Panc1 (cell line): ENCODE measurements at regions not wholly inside any gene's neighbourhood (a gene's known extent, or its start where the extent isn't known, plus 50 kb on each side); places are given as distances from the start of the nearest gene placed in this dataset.

ENCODE experiments used
- ATAC-seq: fragments of 200-7000 bp; cut with Tn5 transposase; 2 replicates; pipeline ENCODE4 v1.9.1; 2020; ENCODE audit warnings: mild to moderate bottlenecking, moderate library complexity
- BruUV-seq: library from RNA; stranded (reverse); fragments of 400-500 nt; replicated peaks from 2 replicates; lab custom pipeline; 2021; lab: Mats Ljungman, UMichigan
- CTCF ChIA-PET: fragments of 300-600 bp; sonication (Branson Sonifier 250); formaldehyde crosslinking; loops from one replicate; lab custom pipeline; 2022; ENCODE audit warnings: antibody characterized with exemption; lab: Charles Lee
- POLR2A ChIA-PET: fragments of 300-600 bp; sonication (Branson Sonifier 250); formaldehyde crosslinking; loops from one replicate; lab custom pipeline; 2022; ENCODE audit warnings: antibody characterized with exemption; lab: Charles Lee
- DNase-seq: peaks from one replicate; pipeline ENCODE4 v3.0.0-alpha.2; 2010; ENCODE audit warnings: low read depth, low spot score
- H3K27ac ChIP-seq: 2 replicates; pipeline ENCODE4 v1.5.1; 2011; ENCODE audit warnings: mild to moderate bottlenecking, low read length, inconsistent platforms
- H3K27me3 ChIP-seq: fragments of 200-500 bp; sonication (Bioruptor generic); 2 replicates; pipeline ENCODE4 v1.6.0; 2014; ENCODE audit warnings: low read length, inconsistent platforms; ENCODE audit not compliant: control insufficient read depth, insufficient read depth
- H3K36me3 ChIP-seq: fragments of 200-500 bp; sonication (Bioruptor generic); 2 replicates; pipeline ENCODE4 v1.5.1; 2014; ENCODE audit warnings: inconsistent platforms, mild to moderate bottlenecking, low read length, moderate library complexity; ENCODE audit not compliant: control insufficient read depth, insufficient read depth
- H3K4me1 ChIP-seq: 2 replicates; pipeline ENCODE4 v1.5.1; 2011; ENCODE audit warnings: inconsistent platforms, mild to moderate bottlenecking, low read length, moderate library complexity; ENCODE audit not compliant: control insufficient read depth, insufficient read depth
- H3K4me3 ChIP-seq, 2 experiments: 2 replicates each; pipeline ENCODE4 v1.5.1; 2011 to 2012; ENCODE audit warnings: low read depth in 2 of 2, low read length in 2 of 2, mild to moderate bottlenecking in 2 of 2, inconsistent platforms in 1 of 2, moderate library complexity in 1 of 2
- H3K9me3 ChIP-seq: fragments of 200-500 bp; sonication (Bioruptor generic); 2 replicates; pipeline ENCODE4 v1.5.1; 2014; ENCODE audit warnings: low read depth, mild to moderate bottlenecking, inconsistent platforms, low read length, moderate library complexity; ENCODE audit not compliant: control insufficient read depth, insufficient read depth
- POLR2AphosphoS5 ChIP-seq: IDR thresholded peaks from 2 replicates; pipeline ENCODE4 v1.6.1; 2012; ENCODE audit warnings: mild to moderate bottlenecking, low read depth, low read length, moderate library complexity
- SIN3A ChIP-seq: IDR thresholded peaks from 2 replicates; pipeline ENCODE4 v1.6.1; 2012; ENCODE audit warnings: low read depth, mild to moderate bottlenecking, low read length, moderate library complexity, borderline replicate concordance; ENCODE audit not compliant: insufficient read depth
- TCF7L2 ChIP-seq: IDR thresholded peaks from 2 replicates; pipeline ENCODE4 v1.6.1; 2011; ENCODE audit warnings: mild to moderate bottlenecking, low read depth, low read length, inconsistent platforms
- in situ Hi-C: cut with HindIII; loops from 2 replicates; pipeline ENCODE4 v1.10.0; 2016; ENCODE audit warnings: low sequenced_read_pairs, low pct_unique_long_range_greater_than_20kb
- intact Hi-C: fragments of 100-400 bp; cut with micrococcal nuclease; formaldehyde crosslinking; loops from one replicate; pipeline ENCODE4 v1.10.0; 2022; ENCODE audit not compliant: unreplicated experiment
- TF ChIP-seq, protein P1 (sequence below): fragments of 450-650 bp; IDR thresholded peaks from 2 replicates; pipeline ENCODE4 v1.5.1; 2017; ENCODE audit warnings: mild to moderate bottlenecking
- TF ChIP-seq, protein P2 (sequence below), 2 experiments: IDR thresholded peaks; 2 replicates each; pipeline ENCODE4 v1.6.1; 2011 to 2012; ENCODE audit warnings: low read depth in 2 of 2, control low read depth in 1 of 2, low read length in 1 of 2, mild to moderate bottlenecking in 1 of 2, moderate library complexity in 1 of 2; ENCODE audit not compliant: insufficient read depth in 1 of 2

DNA sequence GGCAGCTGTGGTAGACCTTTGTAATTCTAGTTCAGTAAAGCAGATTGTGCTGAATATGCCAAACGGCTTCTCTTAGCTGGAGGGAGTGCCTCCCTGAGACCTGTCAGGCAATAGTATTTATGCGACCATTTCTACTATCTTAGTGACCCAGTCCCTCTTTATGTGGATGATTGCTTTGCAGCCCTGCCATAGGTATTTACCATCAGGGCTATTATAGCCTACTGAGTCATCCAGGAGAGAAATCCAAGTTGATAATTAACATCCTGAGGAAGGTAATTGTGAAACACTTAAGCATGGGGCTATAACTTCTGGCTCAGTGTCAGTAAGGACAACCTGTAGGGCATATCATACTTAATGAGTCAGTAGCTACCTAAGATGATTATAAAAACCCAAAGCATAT, 103.9 kb upstream of the MAOA start:
- intact Hi-C loops (loop anchor here (10.0 kb wide), 1 partner anchor 197 kb away; no protein-coding TSS in a partner anchor), in situ Hi-C loops (no loop called here)
- H3K27me3 ChIP-seq: no peaks in the 10 kb centered on the region
- no peaks in the 10 kb centered on the region for H3K4me1 ChIP-seq
- H3K27ac ChIP-seq: no peak overlapping the region
- no peak for DNase-seq
- CTCF ChIA-PET: no interaction called here
- ATAC-seq: no peak
- no peaks in the 10 kb centered on the region for H3K9me3 ChIP-seq
- BruUV-seq: no TSS peak
- no peak overlapping the region for H3K4me3 ChIP-seq
- H3K36me3 ChIP-seq: no peaks in the 10 kb centered on the region
- POLR2A ChIA-PET: no interaction called here
- TF ChIP-seq TCF7L2: no peak
- no peak for TF ChIP-seq POLR2AphosphoS5
- TF ChIP-seq, protein P1, sequence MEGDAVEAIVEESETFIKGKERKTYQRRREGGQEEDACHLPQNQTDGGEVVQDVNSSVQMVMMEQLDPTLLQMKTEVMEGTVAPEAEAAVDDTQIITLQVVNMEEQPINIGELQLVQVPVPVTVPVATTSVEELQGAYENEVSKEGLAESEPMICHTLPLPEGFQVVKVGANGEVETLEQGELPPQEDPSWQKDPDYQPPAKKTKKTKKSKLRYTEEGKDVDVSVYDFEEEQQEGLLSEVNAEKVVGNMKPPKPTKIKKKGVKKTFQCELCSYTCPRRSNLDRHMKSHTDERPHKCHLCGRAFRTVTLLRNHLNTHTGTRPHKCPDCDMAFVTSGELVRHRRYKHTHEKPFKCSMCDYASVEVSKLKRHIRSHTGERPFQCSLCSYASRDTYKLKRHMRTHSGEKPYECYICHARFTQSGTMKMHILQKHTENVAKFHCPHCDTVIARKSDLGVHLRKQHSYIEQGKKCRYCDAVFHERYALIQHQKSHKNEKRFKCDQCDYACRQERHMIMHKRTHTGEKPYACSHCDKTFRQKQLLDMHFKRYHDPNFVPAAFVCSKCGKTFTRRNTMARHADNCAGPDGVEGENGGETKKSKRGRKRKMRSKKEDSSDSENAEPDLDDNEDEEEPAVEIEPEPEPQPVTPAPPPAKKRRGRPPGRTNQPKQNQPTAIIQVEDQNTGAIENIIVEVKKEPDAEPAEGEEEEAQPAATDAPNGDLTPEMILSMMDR: no peak
- TF ChIP-seq SIN3A: no peak
- TF ChIP-seq, protein P2, sequence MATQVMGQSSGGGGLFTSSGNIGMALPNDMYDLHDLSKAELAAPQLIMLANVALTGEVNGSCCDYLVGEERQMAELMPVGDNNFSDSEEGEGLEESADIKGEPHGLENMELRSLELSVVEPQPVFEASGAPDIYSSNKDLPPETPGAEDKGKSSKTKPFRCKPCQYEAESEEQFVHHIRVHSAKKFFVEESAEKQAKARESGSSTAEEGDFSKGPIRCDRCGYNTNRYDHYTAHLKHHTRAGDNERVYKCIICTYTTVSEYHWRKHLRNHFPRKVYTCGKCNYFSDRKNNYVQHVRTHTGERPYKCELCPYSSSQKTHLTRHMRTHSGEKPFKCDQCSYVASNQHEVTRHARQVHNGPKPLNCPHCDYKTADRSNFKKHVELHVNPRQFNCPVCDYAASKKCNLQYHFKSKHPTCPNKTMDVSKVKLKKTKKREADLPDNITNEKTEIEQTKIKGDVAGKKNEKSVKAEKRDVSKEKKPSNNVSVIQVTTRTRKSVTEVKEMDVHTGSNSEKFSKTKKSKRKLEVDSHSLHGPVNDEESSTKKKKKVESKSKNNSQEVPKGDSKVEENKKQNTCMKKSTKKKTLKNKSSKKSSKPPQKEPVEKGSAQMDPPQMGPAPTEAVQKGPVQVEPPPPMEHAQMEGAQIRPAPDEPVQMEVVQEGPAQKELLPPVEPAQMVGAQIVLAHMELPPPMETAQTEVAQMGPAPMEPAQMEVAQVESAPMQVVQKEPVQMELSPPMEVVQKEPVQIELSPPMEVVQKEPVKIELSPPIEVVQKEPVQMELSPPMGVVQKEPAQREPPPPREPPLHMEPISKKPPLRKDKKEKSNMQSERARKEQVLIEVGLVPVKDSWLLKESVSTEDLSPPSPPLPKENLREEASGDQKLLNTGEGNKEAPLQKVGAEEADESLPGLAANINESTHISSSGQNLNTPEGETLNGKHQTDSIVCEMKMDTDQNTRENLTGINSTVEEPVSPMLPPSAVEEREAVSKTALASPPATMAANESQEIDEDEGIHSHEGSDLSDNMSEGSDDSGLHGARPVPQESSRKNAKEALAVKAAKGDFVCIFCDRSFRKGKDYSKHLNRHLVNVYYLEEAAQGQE (IDR thresholded peaks at IDR 0.05; ENCODE audit: insufficient read depth in 1 of 2, low read depth in 2 of 2, low read length in 1 of 2): no peak

DNA sequence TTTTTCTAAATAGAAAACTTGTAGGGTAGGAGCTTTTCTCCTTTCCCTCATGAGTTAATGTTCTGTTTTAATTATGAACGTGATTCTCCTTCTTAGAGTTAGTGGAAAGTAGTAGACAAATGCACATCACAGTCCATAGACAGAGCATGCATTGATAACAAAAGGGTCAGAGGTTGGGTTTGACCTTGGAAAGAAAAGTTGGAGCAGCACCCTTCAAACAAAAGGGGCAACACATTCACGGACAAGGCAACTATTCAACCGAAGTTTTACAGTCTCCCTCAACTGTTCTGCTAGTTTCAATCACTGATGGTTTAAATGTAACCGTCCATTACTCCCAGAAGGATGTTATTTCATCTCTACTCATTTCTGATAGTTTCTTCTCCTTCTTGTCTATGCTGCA, 103.4 kb upstream of the MAOA start:
- Histone ChIP-seq H3K36me3 (no peaks in the 10 kb centered on the region), H3K4me3 (no peak overlapping the region), H3K4me1 (no peaks in the 10 kb centered on the region), H3K9me3 (no peaks in the 10 kb centered on the region), H3K27ac (no peak overlapping the region), H3K27me3 (no peaks in the 10 kb centered on the region)
- POLR2A ChIA-PET: no interaction called here
- TF ChIP-seq POLR2AphosphoS5: no peak
- CTCF ChIA-PET: no interaction called here
- DNase-seq (no peak), ATAC-seq (no peak)
- in situ Hi-C loops (no loop called here), intact Hi-C loops (loop anchor here (10.0 kb wide), 1 partner anchor 198 kb away; no protein-coding TSS in a partner anchor)
- BruUV-seq: no TSS peak

DNA sequence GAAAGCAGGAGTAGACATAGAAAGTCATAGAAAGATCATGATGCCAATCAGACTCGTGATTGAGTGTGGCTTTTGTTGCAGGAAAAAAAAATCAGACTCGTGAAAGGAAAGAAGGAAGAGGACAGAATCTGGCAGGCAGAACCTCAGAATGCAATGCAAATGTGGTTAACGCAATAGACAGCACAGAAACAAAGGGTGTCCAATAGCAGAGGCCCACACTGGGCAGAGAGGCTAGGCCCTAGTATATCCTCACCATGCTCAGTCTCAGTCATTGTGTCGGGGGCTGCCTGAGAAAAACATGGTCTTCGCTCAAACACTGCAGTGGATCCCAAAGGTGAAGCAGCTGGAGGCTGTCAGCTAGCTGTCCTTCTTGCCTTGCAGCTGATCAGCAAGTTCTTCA, 102.8 kb upstream of the MAOA start:
- DNase-seq (no peak), ATAC-seq (no peak)
- no TSS peak for BruUV-seq
- Histone ChIP-seq H3K27ac (no peak overlapping the region), H3K4me3 (no peak overlapping the region), H3K27me3 (no peaks in the 10 kb centered on the region), H3K4me1 (no peaks in the 10 kb centered on the region), H3K9me3 (no peaks in the 10 kb centered on the region), H3K36me3 (no peaks in the 10 kb centered on the region)
- in situ Hi-C loops (no loop called here), intact Hi-C loops (loop anchor here (10.0 kb wide), 1 partner anchor 198 kb away; no protein-coding TSS in a partner anchor)
- no peak for TF ChIP-seq TCF7L2
- ChIA-PET CTCF (no interaction called here), POLR2A (no interaction called here)
